Heart left ventricle (tissue), 16 donors: ENCODE measurements at regions not wholly inside any gene's neighbourhood (a gene's known extent, or its start where the extent isn't known, plus 50 kb on each side); places are given as distances from the start of the nearest gene placed in this dataset.

Source experiments
- ATAC-seq, 4 donors: fragments of 200-7000 bp; cut with Tn5 transposase; one replicate each; pipeline ENCODE4 v1.9.1; 2020 to 2022; ENCODE audit warnings: moderate library complexity in 4 of 4, mild to moderate bottlenecking in 3 of 4, moderate number of reproducible peaks in 1 of 4
- DNase-seq, 5 donors: peaks; one replicate each; pipeline ENCODE4 v3.0.0-alpha.2; 2020
- H3K27ac ChIP-seq, 12 donors: fragments of 200-600 bp; sonication (generic) in 4 of 12; one replicate each; pipeline versions ENCODE4 v1.5.0 to v1.8.0; 2016 to 2022; ENCODE audit warnings: mild to moderate bottlenecking in 2 of 12
- H3K27me3 ChIP-seq, 9 donors: fragments of 200-600 bp; sonication (generic) in 2 of 9; one replicate each; pipeline versions ENCODE4 v1.5.1 to v1.8.0; 2016 to 2022; ENCODE audit warnings: mild to moderate bottlenecking in 3 of 9
- H3K36me3 ChIP-seq, 9 donors: fragments of 200-600 bp; sonication (generic) in 2 of 9; one replicate each; pipeline versions ENCODE4 v1.5.0 to v1.8.0; 2018 to 2022; ENCODE audit warnings: mild to moderate bottlenecking in 2 of 9
- H3K4me1 ChIP-seq, 12 donors: fragments of 200-600 bp; sonication (generic) in 4 of 12; one replicate each; pipeline versions ENCODE4 v1.5.0 to v1.8.0; 2016 to 2022; ENCODE audit warnings: mild to moderate bottlenecking in 3 of 12
- H3K4me3 ChIP-seq, 12 donors: fragments of 200-600 bp; sonication (generic) in 4 of 12; one replicate each; pipeline versions ENCODE4 v1.5.0 to v1.8.0; 2017 to 2022; ENCODE audit warnings: mild to moderate bottlenecking in 9 of 12, moderate library complexity in 4 of 12
- H3K9me3 ChIP-seq, 12 donors: fragments of 200-600 bp; sonication (generic) in 4 of 12; one replicate each; pipeline versions ENCODE4 v1.5.0 to v1.8.0; 2016 to 2022; ENCODE audit warnings: mild to moderate bottlenecking in 1 of 12
- POLR2A ChIP-seq, 2 donors: fragments of 450-650 bp; IDR thresholded peaks; one replicate each; pipeline ENCODE4 v1.6.1; 2017; ENCODE audit warnings: antibody characterized with exemption in 2 of 2, mild to moderate bottlenecking in 2 of 2, moderate library complexity in 2 of 2
- WGBS, 4 donors: extraction: QIAGEN DNeasy Blood & Tissue Kit in 2 of 4; methylation state at CpG; one replicate each; pipeline versions ENCODE4 v1.1.5 to v1.1.7; 2013 to 2018; 5-methylcytosine and 5-hydroxymethylcytosine counted together
- intact Hi-C, 10 donors: fragments of 100-400 bp; cut with DNase I; formaldehyde crosslinking; loops; one replicate each; pipeline versions ENCODE4 v1.11.1 to v1.14.2; 2022
- TF ChIP-seq, protein P1 (sequence below), 12 donors: fragments of 200-600 bp; sonication (generic) in 4 of 12; IDR thresholded peaks; one replicate each; pipeline versions ENCODE4 v1.5.0 to v1.8.0; 2018 to 2022; ENCODE audit warnings: antibody characterized with exemption in 12 of 12, mild to moderate bottlenecking in 5 of 12
- donor health status: ischemic (EF 13 %, LVEDD 7.1; RV severe dilation, severe dysfunction).
- donor health status: healthy with polysubstance abuse.
- donor health status: DM: no; HTN: yes; CAD: no.
- donor health status: DM: no; HTN: no; CAD: no.
- donor health status: ischemic (EF 25% LVEDD 6.9; RV normal size, moderate dysfunction).
- donor health status: ischemic (EF 25% LVEDD 5.7; RV mildly dilated, moderate dysfunction).
- donor health status: healthy.
- donor health status: DM: yes; HTN: yes; CAD: no.
- donor health status: ischemic (EF 35%, LVEDD 5.7; RV mildly dilated, moderate dysfunction).
- donor health status: nonischemic (EF 11% LVEDD 7.7; RV severe dilation, severe dysfunction).
- donor health status: DM: yes; HTN: yes; CAD: no.
- donor health status: PGD.
- donor health status: ischemic (EF 29% LVEDD 5.4; RV normal size, mild dysfunction).
- donor health status: nonischemic (EF 23%, LVEDD 6.1; RV moderate dilation, normal function).

DNA sequence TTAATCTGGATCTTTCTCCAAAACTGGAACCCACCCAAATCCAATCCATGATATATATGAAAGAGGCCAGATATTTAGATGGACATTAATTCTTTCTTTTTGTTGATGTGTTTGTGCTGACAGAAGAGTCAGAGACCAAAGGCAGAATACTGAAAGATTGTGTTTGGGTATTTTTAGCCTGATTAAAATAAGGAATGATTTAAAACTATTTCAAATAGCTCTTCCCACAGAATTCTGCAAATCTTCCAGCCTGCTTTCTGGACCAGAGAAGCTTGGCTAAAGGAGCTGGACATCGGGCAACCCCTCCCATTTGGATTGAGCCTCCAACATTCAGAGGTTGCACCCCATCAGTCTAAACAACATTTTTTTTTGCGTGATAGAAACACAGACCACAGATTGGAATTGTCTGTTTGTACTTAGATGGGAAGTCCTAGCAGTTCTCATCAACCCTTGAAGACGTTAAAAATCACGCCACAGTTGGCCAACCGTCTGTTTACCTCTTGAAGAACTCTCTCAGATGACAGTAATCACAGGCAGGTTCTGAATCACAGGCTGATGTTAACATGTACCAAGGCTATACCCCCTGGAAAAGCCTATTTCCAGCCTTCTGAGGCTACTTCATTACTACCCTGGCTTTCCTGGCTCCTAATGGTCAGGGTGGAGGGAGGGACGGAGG lies 155.2 kb upstream of the NRP1 start:
- 73 to 87% (median 77%) methylated on average over 6 of the region's 6 CpGs for WGBS, 4 donors
- TF ChIP-seq, protein P1, sequence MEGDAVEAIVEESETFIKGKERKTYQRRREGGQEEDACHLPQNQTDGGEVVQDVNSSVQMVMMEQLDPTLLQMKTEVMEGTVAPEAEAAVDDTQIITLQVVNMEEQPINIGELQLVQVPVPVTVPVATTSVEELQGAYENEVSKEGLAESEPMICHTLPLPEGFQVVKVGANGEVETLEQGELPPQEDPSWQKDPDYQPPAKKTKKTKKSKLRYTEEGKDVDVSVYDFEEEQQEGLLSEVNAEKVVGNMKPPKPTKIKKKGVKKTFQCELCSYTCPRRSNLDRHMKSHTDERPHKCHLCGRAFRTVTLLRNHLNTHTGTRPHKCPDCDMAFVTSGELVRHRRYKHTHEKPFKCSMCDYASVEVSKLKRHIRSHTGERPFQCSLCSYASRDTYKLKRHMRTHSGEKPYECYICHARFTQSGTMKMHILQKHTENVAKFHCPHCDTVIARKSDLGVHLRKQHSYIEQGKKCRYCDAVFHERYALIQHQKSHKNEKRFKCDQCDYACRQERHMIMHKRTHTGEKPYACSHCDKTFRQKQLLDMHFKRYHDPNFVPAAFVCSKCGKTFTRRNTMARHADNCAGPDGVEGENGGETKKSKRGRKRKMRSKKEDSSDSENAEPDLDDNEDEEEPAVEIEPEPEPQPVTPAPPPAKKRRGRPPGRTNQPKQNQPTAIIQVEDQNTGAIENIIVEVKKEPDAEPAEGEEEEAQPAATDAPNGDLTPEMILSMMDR (IDR thresholded peaks at IDR 0.05), result no peak
- no peak for TF ChIP-seq POLR2A (IDR thresholded peaks at IDR 0.05)
- intact Hi-C loops, result no loop called here
- Histone ChIP-seq H3K27me3 (no peaks in the 10 kb centered on the region), H3K36me3 (no peaks in the 10 kb centered on the region), H3K4me3 (no peak overlapping the region), H3K9me3 (no peaks in the 10 kb centered on the region), H3K4me1 (peaks cover 0 to 40% (median 7%) of the 10 kb centered on the region in 12 donors), H3K27ac (peak overlapping the region in 1 of 12 donors; percentile 15)
- ATAC-seq, result no peak
- DNase-seq, result no peak

DNA sequence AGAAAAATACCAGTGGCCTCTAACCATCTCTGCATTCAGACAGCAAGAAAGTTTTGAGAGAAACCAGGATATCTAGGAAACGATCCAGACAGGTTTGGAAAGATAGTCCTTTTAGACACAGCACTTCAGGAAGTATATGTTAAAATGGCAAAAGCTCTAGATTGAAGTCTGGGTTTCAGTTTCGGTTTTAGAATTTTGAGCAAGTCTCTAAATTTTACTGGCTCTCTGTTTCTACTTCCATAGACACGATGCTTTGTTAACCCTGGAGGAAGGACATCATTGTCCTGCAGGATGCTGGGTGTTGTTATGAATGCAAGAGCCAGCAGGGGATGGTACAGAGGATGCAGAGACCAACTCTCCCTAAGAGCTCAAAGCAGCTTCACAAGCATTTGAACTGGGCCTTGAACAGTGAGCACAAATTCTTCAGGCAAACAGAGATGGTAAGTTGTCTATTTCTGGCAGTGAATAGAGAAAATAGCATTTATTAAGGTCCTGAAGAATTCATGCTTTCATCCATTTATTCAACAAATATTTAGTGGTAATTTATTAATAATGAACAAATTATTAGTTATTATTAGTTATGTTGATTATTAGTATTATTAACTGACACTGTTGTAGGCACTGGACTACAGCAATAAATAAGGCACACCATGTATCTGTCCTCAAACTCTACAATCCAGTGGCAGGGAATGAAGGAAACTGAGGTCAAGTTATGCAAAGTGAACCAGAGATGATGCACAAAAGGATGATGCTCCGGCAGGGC lies 152.7 kb upstream of the NRP1 start:
- ATAC-seq (no peak), DNase-seq (no peak)
- Histone ChIP-seq H3K36me3 (no peaks in the 10 kb centered on the region), H3K27ac (peak overlapping the region in 1 of 12 donors; percentile 6), H3K4me1 (peaks cover 0 to 24% (median 7%) of the 10 kb centered on the region in 12 donors), H3K9me3 (no peaks in the 10 kb centered on the region), H3K4me3 (no peak overlapping the region), H3K27me3 (no peaks in the 10 kb centered on the region)
- WGBS, 4 donors, result 56 to 71% (median 64%) methylated on average over 4 of the region's 4 CpGs
- TF ChIP-seq, protein P1 (IDR thresholded peaks at IDR 0.05), result no peak
- TF ChIP-seq POLR2A (IDR thresholded peaks at IDR 0.05), result no peak
- intact Hi-C loops, result no loop called here

DNA sequence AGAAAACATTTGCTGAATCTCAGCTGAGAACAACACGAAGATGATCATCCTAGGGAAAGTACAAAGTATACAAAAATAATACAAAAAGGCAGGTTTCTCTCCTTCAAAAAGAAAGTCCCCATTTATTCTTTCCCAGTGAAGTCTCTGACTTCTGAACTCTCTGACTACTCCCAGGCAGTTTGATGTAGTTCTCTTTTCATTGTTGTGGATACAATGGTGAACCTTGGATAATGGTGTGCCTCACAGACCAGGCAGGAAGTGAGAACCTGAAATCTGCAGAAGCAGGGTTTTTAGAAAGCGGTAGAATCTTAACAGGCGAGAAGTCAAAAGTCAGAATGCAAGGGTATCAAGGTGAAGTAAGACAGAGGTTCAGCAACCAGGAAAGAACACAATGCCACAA lies 150.8 kb upstream of the NRP1 start:
- Histone ChIP-seq H3K4me3 (no peak overlapping the region), H3K27me3 (no peaks in the 10 kb centered on the region), H3K9me3 (peaks cover 0 to 2% (median 0%) of the 10 kb centered on the region in 12 donors), H3K27ac (peak overlapping the region in 1 of 12 donors; percentile 31), H3K4me1 (peaks cover 0 to 21% (median 6%) of the 10 kb centered on the region in 12 donors), H3K36me3 (no peaks in the 10 kb centered on the region)
- ATAC-seq (no peak), DNase-seq (no peak)
- intact Hi-C loops, result no loop called here
- no peak for TF ChIP-seq POLR2A (IDR thresholded peaks at IDR 0.05)
- TF ChIP-seq, protein P1 (IDR thresholded peaks at IDR 0.05), result no peak
- 76 to 87% (median 78%) methylated on average over 3 of the region's 3 CpGs for WGBS, 4 donors

DNA sequence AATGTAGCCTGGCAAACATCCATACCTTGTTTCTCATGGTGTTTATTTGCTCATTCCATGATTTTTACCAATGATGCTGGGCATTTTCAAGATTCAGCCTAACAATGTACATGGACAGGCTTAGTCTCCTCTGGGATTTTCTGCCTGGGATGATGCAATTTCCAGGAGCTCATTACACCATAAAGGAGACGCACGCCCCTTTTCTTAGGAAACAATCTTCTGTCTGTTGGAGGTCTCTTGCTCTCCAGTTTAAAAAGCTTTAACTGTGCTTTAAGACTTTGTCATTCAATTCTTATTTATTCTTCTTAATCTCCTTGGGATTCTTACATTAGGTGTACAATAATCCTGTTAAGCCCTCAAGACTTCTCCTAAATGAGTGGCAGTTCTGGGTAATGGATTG lies 150.3 kb upstream of the NRP1 start:
- H3K4me3 ChIP-seq, result no peak overlapping the region
- peak in 1 of 4 donors; percentile 68 for ATAC-seq
- intact Hi-C loops, result no loop called here
- H3K27me3 ChIP-seq, result no peaks in the 10 kb centered on the region
- H3K9me3 ChIP-seq, result peaks cover 0 to 2% (median 0%) of the 10 kb centered on the region in 12 donors
- TF ChIP-seq POLR2A (IDR thresholded peaks at IDR 0.05), result no peak
- TF ChIP-seq, protein P1 (IDR thresholded peaks at IDR 0.05), result no peak
- 56 to 69% (median 69%) methylated on average over 2 of the region's 2 CpGs for WGBS, 4 donors
- peaks cover 0 to 21% (median 6%) of the 10 kb centered on the region in 12 donors for H3K4me1 ChIP-seq
- no peaks in the 10 kb centered on the region for H3K36me3 ChIP-seq
- DNase-seq, result no peak
- H3K27ac ChIP-seq, result peak overlapping the region in 1 of 12 donors; percentile 31
